OCI-LY1 (cell line): ENCODE measurements at regions not wholly inside any gene's neighbourhood (a gene's known extent, or its start where the extent isn't known, plus 50 kb on each side); places are given as distances from the start of the nearest gene placed in this dataset.

Experiments used
- H2AFZ ChIP-seq: fragments of 200-600 bp; sonication (generic), shearing (Covaris generic); 2 replicates; pipeline ENCODE4 v1.6.0; 2014; ENCODE audit warnings: antibody characterized with exemption, mild to moderate bottlenecking, low read length
- H3F3A ChIP-seq: fragments of 200-600 bp; sonication (generic), shearing (Covaris generic); 2 replicates; pipeline ENCODE4 v1.6.0; 2014; ENCODE audit warnings: mild to moderate bottlenecking, antibody characterized with exemption, low read length, moderate library complexity; ENCODE audit not compliant: insufficient read depth
- H3K27ac ChIP-seq: fragments of 200-600 bp; sonication (generic); 2 replicates; pipeline ENCODE4 v1.5.1; 2014; ENCODE audit warnings: low read length, mixed run types, mild to moderate bottlenecking, low read depth; ENCODE audit not compliant: poor library complexity, severe bottlenecking
- H3K27me3 ChIP-seq: fragments of 200-600 bp; sonication (generic); 2 replicates; pipeline ENCODE4 v1.6.0; 2014; ENCODE audit warnings: antibody characterized with exemption, mild to moderate bottlenecking, low read length, moderate library complexity; ENCODE audit not compliant: insufficient read depth
- H3K36me3 ChIP-seq: fragments of 200-600 bp; sonication (generic); 2 replicates; pipeline ENCODE4 v1.6.1; 2014; ENCODE audit warnings: mild to moderate bottlenecking, antibody characterized with exemption, low read length, moderate library complexity, mixed read lengths; ENCODE audit not compliant: insufficient read depth
- H3K4me1 ChIP-seq: fragments of 200-600 bp; sonication (generic); 2 replicates; pipeline ENCODE4 v1.5.1; 2014; ENCODE audit warnings: mild to moderate bottlenecking, low read length, moderate library complexity; ENCODE audit not compliant: insufficient read depth, severe bottlenecking
- H3K4me2 ChIP-seq: fragments of 200-600 bp; sonication (generic), shearing (Covaris generic); 2 replicates; pipeline ENCODE4 v1.6.1; 2014; ENCODE audit warnings: low read length
- H3K4me3 ChIP-seq: fragments of 200-600 bp; sonication (generic); 2 replicates; pipeline ENCODE4 v1.5.1; 2014; ENCODE audit warnings: low read length, low read depth, mild to moderate bottlenecking, mixed read lengths; ENCODE audit not compliant: poor library complexity, severe bottlenecking
- H3K79me2 ChIP-seq: fragments of 200-600 bp; shearing (Covaris generic); 2 replicates; pipeline ENCODE4 v1.6.1; 2016; ENCODE audit warnings: mixed run types, low read length, mixed read lengths; ENCODE audit not compliant: insufficient read depth
- H3K9ac ChIP-seq: fragments of 200-600 bp; sonication (generic), shearing (Covaris generic); 2 replicates; pipeline ENCODE4 v1.6.1; 2014; ENCODE audit warnings: mild to moderate bottlenecking, low read length, mixed read lengths
- H3K9me2 ChIP-seq: fragments of 200-600 bp; sonication (generic), shearing (Covaris generic); 2 replicates; pipeline ENCODE4 v1.6.1; 2014; ENCODE audit warnings: low read depth, mild to moderate bottlenecking, low read length, mixed read lengths
- H3K9me3 ChIP-seq: fragments of 200-600 bp; shearing (Covaris generic); 2 replicates; pipeline ENCODE4 v1.6.1; 2014; ENCODE audit warnings: low read length, mixed read lengths
- H4K20me1 ChIP-seq: fragments of 200-600 bp; sonication (generic), shearing (Covaris generic); 2 replicates; pipeline ENCODE4 v1.6.0; 2016; ENCODE audit warnings: mild to moderate bottlenecking, low read length; ENCODE audit not compliant: insufficient read depth
- CTCF ChIP-seq: fragments of 200-600 bp; sonication (generic), shearing (Covaris generic); IDR thresholded peaks from 2 replicates; pipeline ENCODE4 v1.5.1; 2017; ENCODE audit warnings: mild to moderate bottlenecking, antibody characterized with exemption, low read length, moderate library complexity, mixed read lengths
- EZH2 ChIP-seq: fragments of 200-600 bp; sonication (generic), shearing (Covaris generic); IDR thresholded peaks from 2 replicates; pipeline ENCODE4 v1.8.0; 2017; ENCODE audit warnings: borderline replicate concordance, mixed run types, mild to moderate bottlenecking, antibody characterized with exemption, low read length, moderate library complexity, mixed read lengths

DNA sequence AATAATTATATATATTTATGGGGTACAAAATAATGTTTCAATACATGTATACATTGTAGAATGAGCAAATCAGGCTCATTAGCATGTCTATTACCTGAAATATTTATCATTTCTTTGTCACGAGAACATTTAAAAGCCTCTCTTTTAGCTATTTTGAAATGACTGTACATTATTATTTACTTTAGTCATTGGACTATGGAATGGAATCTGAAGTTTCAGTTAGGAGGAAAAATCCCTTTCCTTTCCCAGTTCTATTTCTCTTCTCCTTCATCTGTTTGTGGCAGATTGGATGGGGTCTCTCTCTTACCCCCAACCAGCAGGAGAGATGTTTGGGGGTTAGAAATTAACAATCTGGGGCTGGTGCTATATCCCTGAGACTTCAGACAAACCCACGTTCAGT, 292.5 kb upstream of the SFRP2 start:
- no peaks in the 10 kb centered on the region for H3K27me3 ChIP-seq
- no peak overlapping the region for H3K27ac ChIP-seq
- H3K9ac ChIP-seq = no peak overlapping the region
- H3K4me2 ChIP-seq = no peak overlapping the region
- TF ChIP-seq EZH2 (no peak), CTCF (no peak)
- H3K36me3 ChIP-seq = no peaks in the 10 kb centered on the region
- H4K20me1 ChIP-seq = no peaks in the 10 kb centered on the region
- no peak overlapping the region for H2AFZ ChIP-seq
- no peak overlapping the region for H3K4me3 ChIP-seq
- no peaks in the 10 kb centered on the region for H3K9me2 ChIP-seq
- no peaks in the 10 kb centered on the region for H3K9me3 ChIP-seq
- H3F3A ChIP-seq = no peaks in the 10 kb centered on the region
- no peaks in the 10 kb centered on the region for H3K79me2 ChIP-seq
- H3K4me1 ChIP-seq = no peaks in the 10 kb centered on the region

DNA sequence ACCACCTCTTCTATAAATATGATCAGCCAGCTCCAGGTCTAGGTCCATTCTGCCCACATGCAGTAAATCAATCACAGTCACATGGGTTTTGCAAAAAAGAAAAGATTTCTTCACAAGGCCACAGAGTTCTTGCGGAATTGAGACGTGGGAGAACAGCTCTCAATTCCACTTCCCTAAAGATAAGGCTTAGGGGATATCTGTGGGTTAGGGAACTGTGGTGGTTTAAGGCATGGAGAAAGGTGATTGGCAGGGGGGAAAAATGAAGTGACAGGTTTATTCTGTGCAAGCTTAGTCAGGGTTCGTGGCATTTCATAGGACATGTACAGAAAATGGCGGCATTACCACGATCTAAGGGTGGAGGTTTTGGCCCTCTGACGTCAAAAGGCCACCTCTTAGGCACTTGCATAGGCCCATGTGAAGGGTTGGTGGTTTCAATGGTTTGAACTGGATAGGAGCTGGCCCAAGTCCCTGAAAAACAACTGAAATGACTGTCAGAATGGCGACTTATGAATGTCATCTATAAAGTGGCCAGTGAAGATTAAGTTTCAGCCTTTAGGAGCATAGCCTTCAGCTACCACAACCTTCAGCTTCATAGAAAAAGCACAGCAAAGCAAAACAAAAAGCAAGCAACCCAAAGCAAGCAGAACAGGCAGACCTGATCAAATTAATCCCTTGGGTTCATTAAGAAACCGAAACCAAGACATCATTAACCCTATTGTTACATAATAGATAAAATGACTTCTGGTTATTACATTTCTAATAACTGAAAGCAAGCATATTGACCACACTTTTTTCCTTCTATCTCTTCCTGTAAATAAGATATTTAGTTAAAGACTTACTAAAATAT, 289.8 kb upstream of the SFRP2 start:
- Histone ChIP-seq H3K27me3 (no peaks in the 10 kb centered on the region), H3K4me1 (no peaks in the 10 kb centered on the region), H3K9ac (no peak overlapping the region), H3K79me2 (no peaks in the 10 kb centered on the region), H3K4me2 (no peak overlapping the region), H4K20me1 (no peaks in the 10 kb centered on the region), H3K27ac (no peak overlapping the region), H3K9me2 (no peaks in the 10 kb centered on the region), H3F3A (no peaks in the 10 kb centered on the region), H3K9me3 (no peaks in the 10 kb centered on the region), H3K4me3 (no peak overlapping the region), H2AFZ (no peak overlapping the region), H3K36me3 (no peaks in the 10 kb centered on the region)
- TF ChIP-seq EZH2 (no peak), CTCF (no peak)

- H3K27me3 ChIP-seq = no peaks in the 10 kb centered on the region
- H3K4me3 ChIP-seq = no peak overlapping the region
- H3K4me2 ChIP-seq = no peak overlapping the region
- H3K79me2 ChIP-seq = no peaks in the 10 kb centered on the region
- no peak overlapping the region for H3K27ac ChIP-seq
- H2AFZ ChIP-seq = no peak overlapping the region
- H3K9me3 ChIP-seq = no peaks in the 10 kb centered on the region
- no peak for TF ChIP-seq EZH2
- TF ChIP-seq CTCF = no peak
- H3K9ac ChIP-seq = no peak overlapping the region
- H3K36me3 ChIP-seq = no peaks in the 10 kb centered on the region
- H3F3A ChIP-seq = no peaks in the 10 kb centered on the region
- H3K9me2 ChIP-seq = no peaks in the 10 kb centered on the region
- no peaks in the 10 kb centered on the region for H3K4me1 ChIP-seq
- no peaks in the 10 kb centered on the region for H4K20me1 ChIP-seq
Observed at GRCh38 chr4:154076921-154077320, 288.0 kb upstream of the SFRP2 start.
